Activated T-cell treated with anti-CD3 and anti-CD28 coated beads, Interleukin-2, amount 50 U/mL, for 72 hours (primary cell): ENCODE measurements at regions not wholly inside any gene's neighbourhood (a gene's known extent, or its start where the extent isn't known, plus 50 kb on each side); places are given as distances from the start of the nearest gene placed in this dataset.
"Not testable (repeated sequence)": the region's sequence is repeated elsewhere in the genome, so short reads cannot be mapped to it uniquely, and the experiment has no call there.

ENCODE experiments used
- ATAC-seq, 2 donors: fragments of 150-1000 bp; cut with Tn5 transposase; replicated peaks in 1 of 2; 2 replicates each; pipeline ENCODE4 v1.10.0; 2021; ENCODE audit warnings: moderate library complexity in 2 of 2, mild to moderate bottlenecking in 1 of 2
- DNase-seq, 2 donors: peaks; one replicate each; pipeline ENCODE4 v3.0.0; 2021 to 2022; ENCODE audit warnings: mixed read lengths in 1 of 2
- H3K27ac Mint-ChIP-seq: one replicate; pipeline ENCODE4 v1.8.0; 2022; ENCODE audit warnings: mild to moderate bottlenecking, moderate library complexity, mixed read lengths
- H3K27me3 Mint-ChIP-seq: one replicate; pipeline ENCODE4 v1.8.0; 2022; ENCODE audit warnings: low read depth, mixed read lengths
- H3K36me3 Mint-ChIP-seq, 2 donors: one replicate each; pipeline ENCODE4 v1.8.0; 2022; ENCODE audit warnings: mixed read lengths in 2 of 2, mild to moderate bottlenecking in 1 of 2; ENCODE audit not compliant: insufficient read depth in 2 of 2
- H3K4me1 Mint-ChIP-seq: one replicate; pipeline ENCODE4 v1.8.0; 2022; ENCODE audit warnings: low read depth, mixed read lengths
- H3K4me3 Mint-ChIP-seq, 2 donors: one replicate each; pipeline ENCODE4 v1.8.0; 2022; ENCODE audit warnings: mild to moderate bottlenecking in 2 of 2, mixed read lengths in 2 of 2, moderate library complexity in 2 of 2
- H3K9me3 Mint-ChIP-seq, 2 donors: one replicate each; pipeline ENCODE4 v1.8.0; 2022; ENCODE audit warnings: mixed read lengths in 2 of 2

GRCh38 chr4:149183638-149184037 is 632.0 kb downstream of the IQCM start:
- H3K4me3 Mint-ChIP-seq = no peak overlapping the region
- DNase-seq = no peak
- H3K9me3 Mint-ChIP-seq = peaks cover 0 to 8% of the 10 kb centered on the region in 2 donors
- no peak overlapping the region for H3K27ac Mint-ChIP-seq
- no peaks in the 10 kb centered on the region for H3K4me1 Mint-ChIP-seq
- no peaks in the 10 kb centered on the region for H3K27me3 Mint-ChIP-seq
- no peak for ATAC-seq
- H3K36me3 Mint-ChIP-seq = peaks cover 2 to 4% of the 10 kb centered on the region in 2 donors

- not testable (repeated sequence) for H3K4me1 Mint-ChIP-seq, ATAC-seq, DNase-seq, H3K36me3 Mint-ChIP-seq, H3K4me3 Mint-ChIP-seq, H3K27me3 Mint-ChIP-seq, H3K27ac Mint-ChIP-seq
- peaks cover 3 to 14% of the 10 kb centered on the region in 2 donors for H3K9me3 Mint-ChIP-seq
Measured at GRCh38 chr4:149181459-149181858, 634.2 kb downstream of the IQCM start.

GRCh38 chr4:149176039-149176438 is 639.6 kb downstream of the IQCM start:
- no peaks in the 10 kb centered on the region for H3K27me3 Mint-ChIP-seq
- H3K9me3 Mint-ChIP-seq = peaks cover 5 to 11% of the 10 kb centered on the region in 2 donors
- H3K4me3 Mint-ChIP-seq = no peak overlapping the region
- DNase-seq (no peak), ATAC-seq (no peak)
- no peak overlapping the region for H3K27ac Mint-ChIP-seq
- peaks cover 1 to 2% of the 10 kb centered on the region in 2 donors for H3K36me3 Mint-ChIP-seq
- H3K4me1 Mint-ChIP-seq = no peaks in the 10 kb centered on the region

GRCh38 chr4:149175549-149175948 is 640.1 kb downstream of the IQCM start:
- no peaks in the 10 kb centered on the region for H3K27me3 Mint-ChIP-seq
- H3K9me3 Mint-ChIP-seq = peaks cover 5 to 11% of the 10 kb centered on the region in 2 donors
- H3K36me3 Mint-ChIP-seq = peaks cover 1 to 2% of the 10 kb centered on the region in 2 donors
- no peaks in the 10 kb centered on the region for H3K4me1 Mint-ChIP-seq
- ATAC-seq (no peak), DNase-seq (no peak)
- no peak overlapping the region for H3K4me3 Mint-ChIP-seq
- H3K27ac Mint-ChIP-seq = no peak overlapping the region

GRCh38 chr4:149173241-149174013 is 642.2 kb downstream of the IQCM start:
- peaks cover 0 to 1% of the 10 kb centered on the region in 2 donors for H3K36me3 Mint-ChIP-seq
- no peak for ATAC-seq
- no peaks in the 10 kb centered on the region for H3K27me3 Mint-ChIP-seq
- H3K9me3 Mint-ChIP-seq = peaks cover 5 to 7% of the 10 kb centered on the region in 2 donors
- no peak overlapping the region for H3K4me3 Mint-ChIP-seq
- DNase-seq = no peak
- H3K4me1 Mint-ChIP-seq = no peaks in the 10 kb centered on the region
- H3K27ac Mint-ChIP-seq = no peak overlapping the region

- Mint-ChIP-seq H3K4me1 (no peaks in the 10 kb centered on the region), H3K36me3 (no peaks in the 10 kb centered on the region), H3K4me3 (no peak overlapping the region), H3K27me3 (no peaks in the 10 kb centered on the region), H3K9me3 (peaks cover 0 to 3% of the 10 kb centered on the region in 2 donors), H3K27ac (no peak overlapping the region)
- no peak for ATAC-seq
- no peak for DNase-seq
Measured at GRCh38 chr4:149168645-149169044, 647.0 kb downstream of the IQCM start.

- no peak for ATAC-seq
- Mint-ChIP-seq H3K27me3 (no peaks in the 10 kb centered on the region), H3K4me3 (no peak overlapping the region), H3K4me1 (no peaks in the 10 kb centered on the region), H3K36me3 (no peaks in the 10 kb centered on the region), H3K27ac (no peak overlapping the region), H3K9me3 (peaks cover 0 to 1% of the 10 kb centered on the region in 2 donors)
- DNase-seq = no peak
Measured at GRCh38 chr4:149166876-149167275, 648.8 kb downstream of the IQCM start.

GRCh38 chr4:149166365-149166764 is 649.3 kb downstream of the IQCM start:
- H3K36me3 Mint-ChIP-seq = no peaks in the 10 kb centered on the region
- ATAC-seq (no peak), DNase-seq (no peak)
- no peaks in the 10 kb centered on the region for H3K4me1 Mint-ChIP-seq
- H3K27me3 Mint-ChIP-seq = no peaks in the 10 kb centered on the region
- no peaks in the 10 kb centered on the region for H3K9me3 Mint-ChIP-seq
- H3K4me3 Mint-ChIP-seq = no peak overlapping the region
- no peak overlapping the region for H3K27ac Mint-ChIP-seq

- Mint-ChIP-seq H3K4me1 (no peaks in the 10 kb centered on the region), H3K27me3 (no peaks in the 10 kb centered on the region), H3K4me3 (no peak overlapping the region), H3K9me3 (no peaks in the 10 kb centered on the region), H3K27ac (no peak overlapping the region), H3K36me3 (no peaks in the 10 kb centered on the region)
- no peak for ATAC-seq
- DNase-seq = no peak
Measured at GRCh38 chr4:149164282-149164681, 651.4 kb downstream of the IQCM start.

GRCh38 chr4:149161247-149161646 is 654.4 kb downstream of the IQCM start:
- H3K36me3 Mint-ChIP-seq = no peaks in the 10 kb centered on the region
- no peak for ATAC-seq
- no peak overlapping the region for H3K4me3 Mint-ChIP-seq
- no peak for DNase-seq
- no peaks in the 10 kb centered on the region for H3K27me3 Mint-ChIP-seq
- no peaks in the 10 kb centered on the region for H3K4me1 Mint-ChIP-seq
- peaks cover 1 to 3% of the 10 kb centered on the region in 2 donors for H3K9me3 Mint-ChIP-seq
- H3K27ac Mint-ChIP-seq = no peak overlapping the region

GRCh38 chr4:149160370-149160769 is 655.3 kb downstream of the IQCM start:
- H3K9me3 Mint-ChIP-seq = peaks cover 1 to 3% of the 10 kb centered on the region in 2 donors
- no peak overlapping the region for H3K4me3 Mint-ChIP-seq
- H3K36me3 Mint-ChIP-seq = no peaks in the 10 kb centered on the region
- H3K27ac Mint-ChIP-seq = no peak overlapping the region
- ATAC-seq = no peak
- H3K4me1 Mint-ChIP-seq = no peaks in the 10 kb centered on the region
- DNase-seq = no peak
- no peaks in the 10 kb centered on the region for H3K27me3 Mint-ChIP-seq

GRCh38 chr4:149158817-149159216 is 656.8 kb downstream of the IQCM start:
- peaks cover 2 to 3% of the 10 kb centered on the region in 2 donors for H3K9me3 Mint-ChIP-seq
- H3K36me3 Mint-ChIP-seq = no peaks in the 10 kb centered on the region
- DNase-seq = no peak
- ATAC-seq = no peak
- H3K27me3 Mint-ChIP-seq = no peaks in the 10 kb centered on the region
- H3K27ac Mint-ChIP-seq = no peak overlapping the region
- no peak overlapping the region for H3K4me3 Mint-ChIP-seq
- no peaks in the 10 kb centered on the region for H3K4me1 Mint-ChIP-seq

GRCh38 chr4:149145803-149146202 is 669.8 kb downstream of the IQCM start:
- no peak overlapping the region for H3K27ac Mint-ChIP-seq
- H3K4me1 Mint-ChIP-seq = no peaks in the 10 kb centered on the region
- no peak for DNase-seq
- H3K36me3 Mint-ChIP-seq = no peaks in the 10 kb centered on the region
- no peak for ATAC-seq
- no peak overlapping the region for H3K4me3 Mint-ChIP-seq
- H3K9me3 Mint-ChIP-seq = peaks cover 3 to 7% of the 10 kb centered on the region in 2 donors
- H3K27me3 Mint-ChIP-seq = peaks cover 8% of the 10 kb centered on the region

- ATAC-seq = no peak
- no peaks in the 10 kb centered on the region for H3K4me1 Mint-ChIP-seq
- peaks cover 8% of the 10 kb centered on the region for H3K27me3 Mint-ChIP-seq
- H3K4me3 Mint-ChIP-seq = no peak overlapping the region
- peaks cover 3 to 7% of the 10 kb centered on the region in 2 donors for H3K9me3 Mint-ChIP-seq
- no peaks in the 10 kb centered on the region for H3K36me3 Mint-ChIP-seq
- H3K27ac Mint-ChIP-seq = no peak overlapping the region
- DNase-seq = no peak
Measured at GRCh38 chr4:149144060-149144459, 671.6 kb downstream of the IQCM start.
